ENCODE measurements at regions not wholly inside any gene's neighbourhood (a gene's known extent, or its start where the extent isn't known, plus 50 kb on each side); places are given as distances from the start of the nearest gene placed in this dataset.

GRCh38 chr6:85127168-85127498 is 322.8 kb upstream of the NT5E start:
- no peaks in the 10 kb centered on the region for H3K4me1 ChIP-seq (ENCODE audit: insufficient read depth, low read length)
- H2BK5ac ChIP-seq (ENCODE audit: insufficient read length, low read length): no peak overlapping the region
- no peak overlapping the region for H3K23ac ChIP-seq (ENCODE audit: insufficient read length, low read depth, low read length)
- peaks cover 5% of the 10 kb centered on the region for H3K23me2 ChIP-seq (ENCODE audit: insufficient read length, low read depth, low read length, poor library complexity, severe bottlenecking)
- no peak overlapping the region for H3K56ac ChIP-seq (ENCODE audit: insufficient read length, low read depth, low read length)
- H3K27ac ChIP-seq (ENCODE audit: insufficient read length, low read depth, low read length): no peak overlapping the region
- no peak overlapping the region for H4K5ac ChIP-seq (ENCODE audit: insufficient read length, low read depth, low read length)
- no peak overlapping the region for H2BK15ac ChIP-seq (ENCODE audit: low read depth, low read length)
- H3K18ac ChIP-seq (ENCODE audit: insufficient read length, low read depth, low read length): no peak overlapping the region
- Mint-ChIP-seq H3K9me3 (no peaks in the 10 kb centered on the region), H3K27me3 (ENCODE audit: low read depth) (no peaks in the 10 kb centered on the region), H3K27ac (0 out of 7 replicates have a peak overlapping the region, but pooled peaks of 1 of the 3 experiments have one; percentile 28), H3K36me3 (ENCODE audit: insufficient read depth in 1 of 3, low read depth in 3 of 3) (no peaks in the 10 kb centered on the region), H3K4me3 (no peak overlapping the region), H3K4me1 (peaks cover 6 to 9% of the 10 kb centered on the region in 2 experiments)
- no CpG with 5 or more reads among the region's 4 CpGs for WGBS (ENCODE audit: extremely low coverage, insufficient read length, low lambda C conversion rate)
- H2BK120ac ChIP-seq (ENCODE audit: low read depth, low read length, poor library complexity, severe bottlenecking): no peak overlapping the region
- no peak overlapping the region for H4K91ac ChIP-seq (ENCODE audit: insufficient read length, low read depth, low read length)
- H3T11ph ChIP-seq (ENCODE audit: low read length): no peak overlapping the region
- H3K4me2 ChIP-seq (ENCODE audit: insufficient read depth, insufficient read length, low read length): peak overlapping the region; percentile 49
- no peak overlapping the region for H2AK5ac ChIP-seq (ENCODE audit: insufficient read length, low read length)
- no peak; the same call in 2 of the 3 replicates for TF ChIP-seq CTCF (conservative IDR thresholded peaks at IDR 0.05)
- H3K79me2 ChIP-seq (ENCODE audit: insufficient read depth, low read length): no peaks in the 10 kb centered on the region
- H3K27me3 ChIP-seq (ENCODE audit: insufficient read depth, low read length): no peaks in the 10 kb centered on the region
- no peaks in the 10 kb centered on the region for H3K79me1 ChIP-seq (ENCODE audit: insufficient read depth, low read depth, low read length, poor library complexity, severe bottlenecking)
- H2BK12ac ChIP-seq (ENCODE audit: insufficient read length, low read depth, low read length): no peak overlapping the region
- DNase-seq: no peak
- no peaks in the 10 kb centered on the region for H4K20me1 ChIP-seq (ENCODE audit: control insufficient read depth, insufficient read depth, insufficient read length)
- no peak overlapping the region for H2BK20ac ChIP-seq (ENCODE audit: low read depth, low read length, poor library complexity, severe bottlenecking)
- H2AFZ ChIP-seq (ENCODE audit: low read length): no peak overlapping the region
- H3K9me3 ChIP-seq (ENCODE audit: control insufficient read depth, low read depth, low read length): no peaks in the 10 kb centered on the region
- H3K9ac ChIP-seq (ENCODE audit: extremely low read depth, insufficient read length, low read length): no peak overlapping the region
- H3K4ac ChIP-seq (ENCODE audit: low read depth, low read length): no peak overlapping the region
- no peak overlapping the region for H3K14ac ChIP-seq (ENCODE audit: insufficient read depth, low read length)
- H4K8ac ChIP-seq (replicated peaks; ENCODE audit: insufficient read length, low read depth, low read length): no peak overlapping the region

All from H9 (cell line).